ENCODE measurements at regions not wholly inside any gene's neighbourhood (a gene's known extent, or its start where the extent isn't known, plus 50 kb on each side); places are given as distances from the start of the nearest gene placed in this dataset.

GRCh38 chr3:187980861-187981260 lies 173.1 kb upstream of the LPP start:
- Histone ChIP-seq H4K5ac (ENCODE audit: insufficient read length, low read depth, low read length) (no peak overlapping the region), H3K9me3 (ENCODE audit: control insufficient read depth, low read depth, low read length) (no peaks in the 10 kb centered on the region), H3K14ac (ENCODE audit: insufficient read depth, low read length) (no peak overlapping the region), H2BK12ac (ENCODE audit: insufficient read length, low read depth, low read length) (no peak overlapping the region), H2BK120ac (ENCODE audit: low read depth, low read length, poor library complexity, severe bottlenecking) (no peak overlapping the region), H3K79me2 (ENCODE audit: insufficient read depth, low read length) (no peaks in the 10 kb centered on the region), H3T11ph (ENCODE audit: low read length) (no peak overlapping the region), H4K20me1 (ENCODE audit: control insufficient read depth, insufficient read depth, insufficient read length) (no peaks in the 10 kb centered on the region), H2AK5ac (ENCODE audit: insufficient read length, low read length) (no peak overlapping the region), H3K4me1 (ENCODE audit: insufficient read depth, low read length) (0 out of 2 replicates have a peak, but pooled peaks cover 2% of the 10 kb centered on the region), H3K27me3 (ENCODE audit: insufficient read depth, low read length) (no peaks in the 10 kb centered on the region), H3K23ac (ENCODE audit: insufficient read length, low read depth, low read length) (no peak overlapping the region), H2BK20ac (ENCODE audit: low read depth, low read length, poor library complexity, severe bottlenecking) (no peak overlapping the region), H3K18ac (ENCODE audit: insufficient read length, low read depth, low read length) (no peak overlapping the region), H2BK15ac (ENCODE audit: low read depth, low read length) (no peak overlapping the region), H3K9ac (ENCODE audit: extremely low read depth, insufficient read length, low read length) (no peak overlapping the region), H4K8ac (replicated peaks; ENCODE audit: insufficient read length, low read depth, low read length) (no peak overlapping the region), H3K27ac (ENCODE audit: insufficient read length, low read depth, low read length) (no peak overlapping the region), H2BK5ac (ENCODE audit: insufficient read length, low read length) (no peak overlapping the region), H3K79me1 (ENCODE audit: insufficient read depth, low read depth, low read length, poor library complexity, severe bottlenecking) (no peaks in the 10 kb centered on the region), H3K4ac (ENCODE audit: low read depth, low read length) (no peak overlapping the region), H3K23me2 (ENCODE audit: insufficient read length, low read depth, low read length, poor library complexity, severe bottlenecking) (no peaks in the 10 kb centered on the region), H3K56ac (ENCODE audit: insufficient read length, low read depth, low read length) (no peak overlapping the region), H3K4me2 (ENCODE audit: insufficient read depth, insufficient read length, low read length) (no peak overlapping the region), H2AFZ (ENCODE audit: low read length) (no peak overlapping the region), H4K91ac (ENCODE audit: insufficient read length, low read depth, low read length) (no peak overlapping the region)
- H3K27me3 Mint-ChIP-seq (ENCODE audit: low read depth): no peaks in the 10 kb centered on the region
- TF ChIP-seq, protein P1, sequence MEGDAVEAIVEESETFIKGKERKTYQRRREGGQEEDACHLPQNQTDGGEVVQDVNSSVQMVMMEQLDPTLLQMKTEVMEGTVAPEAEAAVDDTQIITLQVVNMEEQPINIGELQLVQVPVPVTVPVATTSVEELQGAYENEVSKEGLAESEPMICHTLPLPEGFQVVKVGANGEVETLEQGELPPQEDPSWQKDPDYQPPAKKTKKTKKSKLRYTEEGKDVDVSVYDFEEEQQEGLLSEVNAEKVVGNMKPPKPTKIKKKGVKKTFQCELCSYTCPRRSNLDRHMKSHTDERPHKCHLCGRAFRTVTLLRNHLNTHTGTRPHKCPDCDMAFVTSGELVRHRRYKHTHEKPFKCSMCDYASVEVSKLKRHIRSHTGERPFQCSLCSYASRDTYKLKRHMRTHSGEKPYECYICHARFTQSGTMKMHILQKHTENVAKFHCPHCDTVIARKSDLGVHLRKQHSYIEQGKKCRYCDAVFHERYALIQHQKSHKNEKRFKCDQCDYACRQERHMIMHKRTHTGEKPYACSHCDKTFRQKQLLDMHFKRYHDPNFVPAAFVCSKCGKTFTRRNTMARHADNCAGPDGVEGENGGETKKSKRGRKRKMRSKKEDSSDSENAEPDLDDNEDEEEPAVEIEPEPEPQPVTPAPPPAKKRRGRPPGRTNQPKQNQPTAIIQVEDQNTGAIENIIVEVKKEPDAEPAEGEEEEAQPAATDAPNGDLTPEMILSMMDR (conservative IDR thresholded peaks at IDR 0.05): no peak
- no peak for DNase-seq
- WGBS (ENCODE audit: extremely low coverage, insufficient read length, low lambda C conversion rate): no CpG with 5 or more reads among the region's 3 CpGs
- no peak overlapping the region for H3K4me3 Mint-ChIP-seq
- H3K9me3 Mint-ChIP-seq: peaks cover 5% of the 10 kb centered on the region in 2 experiments
- H3K4me1 Mint-ChIP-seq: no peaks in the 10 kb centered on the region
- peaks cover 3 to 10% (median 4%) of the 10 kb centered on the region in 3 experiments; a peak in 5 of 7 replicates for H3K36me3 Mint-ChIP-seq (ENCODE audit: insufficient read depth in 1 of 3, low read depth in 3 of 3)
- H3K27ac Mint-ChIP-seq: no peak overlapping the region

Data from H9 (cell line).